Ishikawa (cell line): ENCODE measurements at regions not wholly inside any gene's neighbourhood (a gene's known extent, or its start where the extent isn't known, plus 50 kb on each side); places are given as distances from the start of the nearest gene placed in this dataset.

Experiments
- CEBPB ChIP-seq: IDR thresholded peaks from 2 replicates; pipeline ENCODE4 v1.6.1; 2012
- CREB1 ChIP-seq: IDR thresholded peaks from 2 replicates; pipeline ENCODE4 v1.6.1; 2012; ENCODE audit warnings: low read depth
- EGR1 ChIP-seq: IDR thresholded peaks from 2 replicates; pipeline ENCODE4 v1.6.1; 2012
- EP300 ChIP-seq: IDR thresholded peaks from 2 replicates; pipeline ENCODE4 v1.6.1; 2012; ENCODE audit warnings: borderline replicate concordance
- FOXM1 ChIP-seq: IDR thresholded peaks from 2 replicates; pipeline ENCODE4 v1.6.1; 2012; ENCODE audit warnings: low read depth, borderline replicate concordance
- MAX ChIP-seq: IDR thresholded peaks from 2 replicates; pipeline ENCODE4 v1.6.1; 2012
- NFIC ChIP-seq: IDR thresholded peaks from 2 replicates; pipeline ENCODE4 v1.6.1; 2012
- RAD21 ChIP-seq: IDR thresholded peaks from 2 replicates; pipeline ENCODE4 v1.6.1; 2012; ENCODE audit warnings: low read depth
- REST ChIP-seq: IDR thresholded peaks from 2 replicates; pipeline ENCODE4 v1.6.1; 2012; ENCODE audit warnings: low read depth, mild to moderate bottlenecking
- TAF1 ChIP-seq: IDR thresholded peaks from 2 replicates; pipeline ENCODE4 v1.6.1; 2012; ENCODE audit warnings: low read depth, mild to moderate bottlenecking
- TCF12 ChIP-seq: IDR thresholded peaks from 2 replicates; pipeline ENCODE4 v1.6.1; 2012; ENCODE audit warnings: low read depth
- TEAD4 ChIP-seq: IDR thresholded peaks from 2 replicates; pipeline ENCODE4 v1.6.1; 2012
- USF1 ChIP-seq: IDR thresholded peaks from 2 replicates; pipeline ENCODE4 v1.6.1; 2012
- YY1 ChIP-seq: IDR thresholded peaks from 2 replicates; pipeline ENCODE4 v1.6.1; 2012; ENCODE audit warnings: low read depth
- ZBTB7A ChIP-seq: IDR thresholded peaks from 2 replicates; pipeline ENCODE4 v1.6.1; 2012; ENCODE audit warnings: low read depth

GRCh38 chr6:77298283-77298682, 165.0 kb downstream of the HTR1B start:
- TF ChIP-seq MAX = no peak
- TF ChIP-seq EP300 = no peak
- no peak for TF ChIP-seq YY1

- TF ChIP-seq TCF12 (no peak), TEAD4 (0 out of 2 replicates have a peak, but pooled peaks have one; percentile 31)
Observed at GRCh38 chr6:77292564-77293546, 170.4 kb downstream of the HTR1B start.

- TF ChIP-seq EP300 (no peak), TEAD4 (no peak), MAX (no peak), REST (no peak), NFIC (no peak), USF1 (no peak), RAD21 (no peak), FOXM1 (no peak), CEBPB (no peak), TCF12 (no peak), CREB1 (no peak), YY1 (no peak), ZBTB7A (no peak), EGR1 (no peak)
Observed at GRCh38 chr6:77290798-77291197, 172.5 kb downstream of the HTR1B start.

- no peak for TF ChIP-seq EGR1
- TF ChIP-seq FOXM1 = no peak
- TF ChIP-seq CEBPB = no peak
Observed at GRCh38 chr6:77286541-77286940, 176.8 kb downstream of the HTR1B start.

GRCh38 chr6:77273929-77274328, 189.4 kb downstream of the HTR1B start:
- TF ChIP-seq CREB1 = no peak
- no peak for TF ChIP-seq FOXM1
- no peak for TF ChIP-seq TEAD4
- TF ChIP-seq CEBPB = no peak
- TF ChIP-seq TAF1 = no peak
- no peak for TF ChIP-seq TCF12
- no peak for TF ChIP-seq YY1
- TF ChIP-seq MAX = no peak
- no peak for TF ChIP-seq EGR1
- TF ChIP-seq ZBTB7A = no peak
- no peak for TF ChIP-seq EP300
- no peak for TF ChIP-seq REST
- no peak for TF ChIP-seq RAD21
- no peak for TF ChIP-seq USF1

- TF ChIP-seq ZBTB7A (no peak), TCF12 (no peak), YY1 (no peak), EGR1 (no peak)
Observed at GRCh38 chr6:77264970-77265369, 198.3 kb downstream of the HTR1B start.
